ENCODE measurements at regions not wholly inside any gene's neighbourhood (a gene's known extent, or its start where the extent isn't known, plus 50 kb on each side); places are given as distances from the start of the nearest gene placed in this dataset.
A peak's percentile ranks its signal among the peaks of the same experiment; 100 is the strongest.

- peak overlapping the region in 3 of 7 experiments; percentile 6 to 37 (median 15) for H3K4me3 ChIP-seq (ENCODE audit: control insufficient read depth in 1 of 7, extremely low read depth in 1 of 7, insufficient read depth in 4 of 7, low read depth in 2 of 7, low read length in 6 of 7)
- CTCF ChIA-PET = interaction anchor here (0.6 to 1.3 kb wide), 6 partner anchors 29 to 1772 kb away, joined by 3 to 4 read pairs (median 4); no protein-coding TSS in a partner anchor
- no peaks in the 10 kb centered on the region for H3K9me3 ChIP-seq (ENCODE audit: control extremely low read depth in 1 of 5, control insufficient read depth in 4 of 5, insufficient read depth in 2 of 5, low read depth in 1 of 5, low read length in 4 of 5)
- 6% methylated on average over 2 of the region's 6 CpGs for WGBS (ENCODE audit: insufficient coverage)
- H3K4me1 ChIP-seq (ENCODE audit: control extremely low read depth in 1 of 4, control insufficient read depth in 4 of 4, insufficient read depth in 4 of 4, low read length in 3 of 4) = peaks cover 18 to 48% (median 31%) of the 10 kb centered on the region in 4 experiments
- DNase-seq = peak in 2 of 3 donors; percentile 66 to 80
- POLR2A ChIA-PET = no interaction called here
- peak overlapping the region; percentile 12 to 61 for H3K27ac ChIP-seq (ENCODE audit: insufficient read depth in 1 of 2, low read depth in 1 of 2, low read length in 2 of 2, poor library complexity in 1 of 2, severe bottlenecking in 2 of 2)
- no peaks in the 10 kb centered on the region for H3K27me3 ChIP-seq (replicated peaks in 2 of 5; ENCODE audit: control insufficient read depth in 4 of 5, insufficient read depth in 5 of 5, low read length in 4 of 5)
- H3K36me3 ChIP-seq (ENCODE audit: control insufficient read depth in 4 of 4, insufficient read depth in 4 of 4, low read length in 3 of 4) = no peaks in the 10 kb centered on the region
Observed at GRCh38 chr18:45248240-45248903, 366.9 kb upstream of the SLC14A2 start.

GRCh38 chr18:45249246-45249661, 366.0 kb upstream of the SLC14A2 start:
- peak overlapping the region in 2 of 7 experiments; percentile 4 to 15 for H3K4me3 ChIP-seq (ENCODE audit: control insufficient read depth in 1 of 7, extremely low read depth in 1 of 7, insufficient read depth in 4 of 7, low read depth in 2 of 7, low read length in 6 of 7)
- POLR2A ChIA-PET = no interaction called here
- no peaks in the 10 kb centered on the region for H3K9me3 ChIP-seq (ENCODE audit: control extremely low read depth in 1 of 5, control insufficient read depth in 4 of 5, insufficient read depth in 2 of 5, low read depth in 1 of 5, low read length in 4 of 5)
- H3K36me3 ChIP-seq (ENCODE audit: control insufficient read depth in 4 of 4, insufficient read depth in 4 of 4, low read length in 3 of 4) = no peaks in the 10 kb centered on the region
- DNase-seq = peak in 2 of 3 donors; percentile 49 to 75
- peak overlapping the region in 1 of 2 experiments; percentile 61 for H3K27ac ChIP-seq (ENCODE audit: insufficient read depth in 1 of 2, low read depth in 1 of 2, low read length in 2 of 2, poor library complexity in 1 of 2, severe bottlenecking in 2 of 2)
- peaks cover 18 to 48% (median 31%) of the 10 kb centered on the region in 4 experiments for H3K4me1 ChIP-seq (ENCODE audit: control extremely low read depth in 1 of 4, control insufficient read depth in 4 of 4, insufficient read depth in 4 of 4, low read length in 3 of 4)
- no peaks in the 10 kb centered on the region for H3K27me3 ChIP-seq (replicated peaks in 2 of 5; ENCODE audit: control insufficient read depth in 4 of 5, insufficient read depth in 5 of 5, low read length in 4 of 5)
- CTCF ChIA-PET = interaction anchor here (0.6 to 1.3 kb wide), 3 partner anchors 29 to 328 kb away, joined by 3 to 4 read pairs (median 3); no protein-coding TSS in a partner anchor
- no CpG with 5 or more reads among the region's 1 CpG for WGBS (ENCODE audit: insufficient coverage)

- no peak for DNase-seq
- no peak overlapping the region for H3K27ac ChIP-seq (ENCODE audit: insufficient read depth in 1 of 2, low read depth in 1 of 2, low read length in 2 of 2, poor library complexity in 1 of 2, severe bottlenecking in 2 of 2)
- CTCF ChIA-PET = interaction anchor here (0.8 kb wide), 1 partner anchor 16 kb away, joined by 3 read pairs; no protein-coding TSS in a partner anchor
Observed at GRCh38 chr18:45250479-45250878, 364.8 kb upstream of the SLC14A2 start.

GRCh38 chr18:45251236-45251635, 364.0 kb upstream of the SLC14A2 start:
- 96% methylated on average over 4 of the region's 4 CpGs for WGBS (ENCODE audit: insufficient coverage)
- DNase-seq = no peak
- Histone ChIP-seq H3K36me3 (ENCODE audit: control insufficient read depth in 4 of 4, insufficient read depth in 4 of 4, low read length in 3 of 4) (no peaks in the 10 kb centered on the region), H3K4me3 (ENCODE audit: control insufficient read depth in 1 of 7, extremely low read depth in 1 of 7, insufficient read depth in 4 of 7, low read depth in 2 of 7, low read length in 6 of 7) (no peak overlapping the region), H3K9me3 (ENCODE audit: control extremely low read depth in 1 of 5, control insufficient read depth in 4 of 5, insufficient read depth in 2 of 5, low read depth in 1 of 5, low read length in 4 of 5) (no peaks in the 10 kb centered on the region), H3K27me3 (replicated peaks in 2 of 5; ENCODE audit: control insufficient read depth in 4 of 5, insufficient read depth in 5 of 5, low read length in 4 of 5) (no peaks in the 10 kb centered on the region), H3K4me1 (ENCODE audit: control extremely low read depth in 1 of 4, control insufficient read depth in 4 of 4, insufficient read depth in 4 of 4, low read length in 3 of 4) (peaks cover 18 to 43% (median 31%) of the 10 kb centered on the region in 4 experiments), H3K27ac (ENCODE audit: insufficient read depth in 1 of 2, low read depth in 1 of 2, low read length in 2 of 2, poor library complexity in 1 of 2, severe bottlenecking in 2 of 2) (no peak overlapping the region)
- ChIA-PET POLR2A (no interaction called here), CTCF (interaction anchor here (0.6 to 0.8 kb wide), 2 partner anchors 17 to 580 kb away, joined by 3 read pairs; no protein-coding TSS in a partner anchor)

More at GRCh38 chr18:45250479-45250878, 364.8 kb upstream of the SLC14A2 start:
- Histone ChIP-seq H3K4me3 (ENCODE audit: control insufficient read depth in 1 of 7, extremely low read depth in 1 of 7, insufficient read depth in 4 of 7, low read depth in 2 of 7, low read length in 6 of 7) (no peak overlapping the region), H3K27me3 (replicated peaks in 2 of 5; ENCODE audit: control insufficient read depth in 4 of 5, insufficient read depth in 5 of 5, low read length in 4 of 5) (no peaks in the 10 kb centered on the region), H3K36me3 (ENCODE audit: control insufficient read depth in 4 of 4, insufficient read depth in 4 of 4, low read length in 3 of 4) (no peaks in the 10 kb centered on the region), H3K9me3 (ENCODE audit: control extremely low read depth in 1 of 5, control insufficient read depth in 4 of 5, insufficient read depth in 2 of 5, low read depth in 1 of 5, low read length in 4 of 5) (no peaks in the 10 kb centered on the region), H3K4me1 (ENCODE audit: control extremely low read depth in 1 of 4, control insufficient read depth in 4 of 4, insufficient read depth in 4 of 4, low read length in 3 of 4) (peaks cover 18 to 48% (median 31%) of the 10 kb centered on the region in 4 experiments)
- WGBS (ENCODE audit: insufficient coverage) = 80% methylated on average over 1 of the region's 3 CpGs
- POLR2A ChIA-PET = no interaction called here

GRCh38 chr18:45252474-45252873, 362.8 kb upstream of the SLC14A2 start:
- DNase-seq = no peak
- Histone ChIP-seq H3K27me3 (replicated peaks in 2 of 5; ENCODE audit: control insufficient read depth in 4 of 5, insufficient read depth in 5 of 5, low read length in 4 of 5) (no peaks in the 10 kb centered on the region), H3K4me3 (ENCODE audit: control insufficient read depth in 1 of 7, extremely low read depth in 1 of 7, insufficient read depth in 4 of 7, low read depth in 2 of 7, low read length in 6 of 7) (no peak overlapping the region), H3K4me1 (ENCODE audit: control extremely low read depth in 1 of 4, control insufficient read depth in 4 of 4, insufficient read depth in 4 of 4, low read length in 3 of 4) (peaks cover 18 to 35% (median 30%) of the 10 kb centered on the region in 4 experiments), H3K9me3 (ENCODE audit: control extremely low read depth in 1 of 5, control insufficient read depth in 4 of 5, insufficient read depth in 2 of 5, low read depth in 1 of 5, low read length in 4 of 5) (no peaks in the 10 kb centered on the region), H3K36me3 (ENCODE audit: control insufficient read depth in 4 of 4, insufficient read depth in 4 of 4, low read length in 3 of 4) (no peaks in the 10 kb centered on the region), H3K27ac (ENCODE audit: insufficient read depth in 1 of 2, low read depth in 1 of 2, low read length in 2 of 2, poor library complexity in 1 of 2, severe bottlenecking in 2 of 2) (no peak overlapping the region)
- CTCF ChIA-PET = no interaction called here
- no CpG with 5 or more reads among the region's 2 CpGs for WGBS (ENCODE audit: insufficient coverage)
- POLR2A ChIA-PET = no interaction called here

- no peak overlapping the region for H3K4me3 ChIP-seq (ENCODE audit: control insufficient read depth in 1 of 7, extremely low read depth in 1 of 7, insufficient read depth in 4 of 7, low read depth in 2 of 7, low read length in 6 of 7)
- no peak overlapping the region for H3K27ac ChIP-seq (ENCODE audit: insufficient read depth in 1 of 2, low read depth in 1 of 2, low read length in 2 of 2, poor library complexity in 1 of 2, severe bottlenecking in 2 of 2)
- peaks cover 14 to 28% (median 23%) of the 10 kb centered on the region in 4 experiments for H3K4me1 ChIP-seq (ENCODE audit: control extremely low read depth in 1 of 4, control insufficient read depth in 4 of 4, insufficient read depth in 4 of 4, low read length in 3 of 4)
- no peaks in the 10 kb centered on the region for H3K27me3 ChIP-seq (replicated peaks in 2 of 5; ENCODE audit: control insufficient read depth in 4 of 5, insufficient read depth in 5 of 5, low read length in 4 of 5)
- ChIA-PET POLR2A (no interaction called here), CTCF (no interaction called here)
- no peak for DNase-seq
- no peaks in the 10 kb centered on the region for H3K9me3 ChIP-seq (ENCODE audit: control extremely low read depth in 1 of 5, control insufficient read depth in 4 of 5, insufficient read depth in 2 of 5, low read depth in 1 of 5, low read length in 4 of 5)
- WGBS (ENCODE audit: insufficient coverage) = 100% methylated on average over 3 of the region's 6 CpGs
- no peaks in the 10 kb centered on the region for H3K36me3 ChIP-seq (ENCODE audit: control insufficient read depth in 4 of 4, insufficient read depth in 4 of 4, low read length in 3 of 4)
Observed at GRCh38 chr18:45253056-45253565, 362.2 kb upstream of the SLC14A2 start.
